Stomach (tissue), 8 donors: ENCODE measurements at regions not wholly inside any gene's neighbourhood (a gene's known extent, or its start where the extent isn't known, plus 50 kb on each side); places are given as distances from the start of the nearest gene placed in this dataset.

Experiments used
- DNase-seq, 2 donors: peaks; one replicate each; pipeline versions ENCODE4 v3.0.0 to v3.0.0-alpha.2; 2013 to 2019
- H3K27ac ChIP-seq, 5 donors: fragments of 200-600 bp in 4 of 5; sonication (generic) in 4 of 5; one replicate each; pipeline ENCODE4 v1.5.1; 2013 to 2019; ENCODE audit warnings: mild to moderate bottlenecking in 1 of 5, moderate library complexity in 1 of 5
- H3K27me3 ChIP-seq, 3 donors: fragments of 200-600 bp; sonication (generic); one replicate each; pipeline ENCODE4 v1.5.1; 2017 to 2019; ENCODE audit warnings: mixed run types in 1 of 3
- H3K36me3 ChIP-seq, 4 donors: fragments of 200-600 bp; sonication (generic); 1 replicate in 3 of 4; 2 replicates in 1 of 4; pipeline ENCODE4 v1.5.1; 2016 to 2019
- H3K4me1 ChIP-seq, 4 donors: fragments of 200-600 bp; sonication (generic); one replicate each; pipeline ENCODE4 v1.5.1; 2016 to 2019
- H3K4me3 ChIP-seq, 4 donors: fragments of 200-600 bp; sonication (generic) in 3 of 4; one replicate each; pipeline ENCODE4 v1.5.1; 2016 to 2019; ENCODE audit warnings: mild to moderate bottlenecking in 1 of 4
- H3K9me3 ChIP-seq, 4 donors: fragments of 200-600 bp; sonication (generic); one replicate each; pipeline ENCODE4 v1.5.1; 2016 to 2019
- CTCF ChIP-seq, 7 experiments: fragments of 450-650 bp in 4 of 7; fragments of 200-600 bp in 3 of 7; sonication (generic) in 3 of 7; IDR thresholded peaks; one replicate each; pipeline ENCODE4 v1.5.1; 2016 to 2019; ENCODE audit warnings: antibody characterized with exemption in 7 of 7, control low read depth in 2 of 7, mild to moderate bottlenecking in 1 of 7
- EP300 ChIP-seq: sonication (generic); formaldehyde crosslinking; IDR thresholded peaks from one replicate; pipeline ENCODE4 v1.6.1; 2017; ENCODE audit warnings: antibody characterized with exemption
- POLR2A ChIP-seq, 4 donors: fragments of 450-650 bp; IDR thresholded peaks; one replicate each; pipeline ENCODE4 v1.6.1; 2016; ENCODE audit warnings: antibody characterized with exemption in 4 of 4, control low read depth in 2 of 4, mild to moderate bottlenecking in 1 of 4, moderate library complexity in 1 of 4
- POLR2AphosphoS5 ChIP-seq, 3 donors: sonication (generic); formaldehyde crosslinking; IDR thresholded peaks; one replicate each; pipeline ENCODE4 v1.6.1; 2016; ENCODE audit warnings: antibody characterized with exemption in 3 of 3
- WGBS, 5 donors: extraction: QIAGEN DNeasy Blood & Tissue Kit in 3 of 5; methylation state at CpG; one replicate each; pipeline versions ENCODE4 v1.1.5 to v1.1.7; 2013 to 2018; 5-methylcytosine and 5-hydroxymethylcytosine counted together
- intact Hi-C: fragments of 100-400 bp; cut with DNase I; formaldehyde crosslinking; loops from one replicate; pipeline ENCODE4 v1.15.1; 2023; ENCODE audit warnings: low total_unique reads
- donor health status: healthy with polysubstance abuse.
- donor health status: Bipolar disorder and iron deficiency.
- donor health status: healthy.

- intact Hi-C loops, result no loop called here
- H3K36me3 ChIP-seq, result no peaks in the 10 kb centered on the region
- H3K4me3 ChIP-seq, result no peak overlapping the region
- no peaks in the 10 kb centered on the region for H3K9me3 ChIP-seq
- 95 to 98% (median 97%) methylated on average over 2 of the region's 2 CpGs for WGBS, 5 donors
- no peaks in the 10 kb centered on the region for H3K27me3 ChIP-seq
- H3K27ac ChIP-seq, result no peak overlapping the region
- TF ChIP-seq POLR2AphosphoS5 (IDR thresholded peaks at IDR 0.05) (no peak), EP300 (no peak), CTCF (IDR thresholded peaks at IDR 0.05) (no peak), POLR2A (IDR thresholded peaks at IDR 0.05) (no peak)
- peaks cover 0 to 13% (median 4%) of the 10 kb centered on the region in 4 donors for H3K4me1 ChIP-seq
- DNase-seq, result no peak
Observed at GRCh38 chr13:44063467-44063866, 183.8 kb downstream of the LACC1 start.

GRCh38 chr13:44063881-44064280 is 184.2 kb downstream of the LACC1 start:
- no peak overlapping the region for H3K4me3 ChIP-seq
- H3K4me1 ChIP-seq, result peaks cover 0 to 9% (median 2%) of the 10 kb centered on the region in 4 donors
- no peak overlapping the region for H3K27ac ChIP-seq
- H3K27me3 ChIP-seq, result no peaks in the 10 kb centered on the region
- TF ChIP-seq POLR2A (IDR thresholded peaks at IDR 0.05) (no peak), POLR2AphosphoS5 (IDR thresholded peaks at IDR 0.05) (no peak), CTCF (IDR thresholded peaks at IDR 0.05) (no peak), EP300 (no peak)
- H3K36me3 ChIP-seq, result no peaks in the 10 kb centered on the region
- 79 to 93% (median 89%) methylated on average over 2 of the region's 2 CpGs for WGBS, 5 donors
- intact Hi-C loops, result no loop called here
- H3K9me3 ChIP-seq, result no peaks in the 10 kb centered on the region
- DNase-seq, result no peak

GRCh38 chr13:44064357-44064756 is 184.7 kb downstream of the LACC1 start:
- H3K4me3 ChIP-seq, result no peak overlapping the region
- DNase-seq, result no peak
- intact Hi-C loops, result no loop called here
- no peak overlapping the region for H3K27ac ChIP-seq
- H3K4me1 ChIP-seq, result peaks cover 0 to 4% (median 2%) of the 10 kb centered on the region in 4 donors
- TF ChIP-seq CTCF (IDR thresholded peaks at IDR 0.05) (no peak), POLR2AphosphoS5 (IDR thresholded peaks at IDR 0.05) (no peak), POLR2A (IDR thresholded peaks at IDR 0.05) (no peak), EP300 (no peak)
- H3K9me3 ChIP-seq, result no peaks in the 10 kb centered on the region
- no peaks in the 10 kb centered on the region for H3K27me3 ChIP-seq
- H3K36me3 ChIP-seq, result no peaks in the 10 kb centered on the region
- 47 to 76% (median 56%) methylated on average over 2 of the region's 2 CpGs for WGBS, 5 donors

- intact Hi-C loops, result no loop called here
- no peak for DNase-seq
- Histone ChIP-seq H3K4me1 (peaks cover 0 to 3% (median 0%) of the 10 kb centered on the region in 4 donors), H3K36me3 (no peaks in the 10 kb centered on the region), H3K4me3 (no peak overlapping the region), H3K27ac (no peak overlapping the region), H3K27me3 (no peaks in the 10 kb centered on the region), H3K9me3 (peaks cover 0 to 15% (median 6%) of the 10 kb centered on the region in 4 donors)
- 80 to 90% (median 85%) methylated on average over 3 of the region's 3 CpGs for WGBS, 5 donors
- TF ChIP-seq CTCF (IDR thresholded peaks at IDR 0.05) (no peak), POLR2A (IDR thresholded peaks at IDR 0.05) (no peak), POLR2AphosphoS5 (IDR thresholded peaks at IDR 0.05) (no peak), EP300 (no peak)
Observed at GRCh38 chr13:44068169-44068568, 188.5 kb downstream of the LACC1 start.
